MM.1S (cell line): ENCODE measurements at regions not wholly inside any gene's neighbourhood (a gene's known extent, or its start where the extent isn't known, plus 50 kb on each side); places are given as distances from the start of the nearest gene placed in this dataset.

ENCODE experiments used
- DNase-seq: peaks from one replicate; pipeline ENCODE4 v3.0.0-alpha.2; 2015
- H2AFZ ChIP-seq: fragments of 300-600 bp; sonication (generic); 2 replicates; pipeline ENCODE4 v1.6.0; 2016; ENCODE audit warnings: antibody characterized with exemption, low read length
- H3F3A ChIP-seq: fragments of 300-600 bp; sonication (generic); 2 replicates; pipeline ENCODE4 v1.6.1; 2016; ENCODE audit warnings: mild to moderate bottlenecking, antibody characterized with exemption, low read length, moderate library complexity, mixed read lengths; ENCODE audit not compliant: insufficient read depth
- H3K27ac ChIP-seq: fragments of 300-600 bp; sonication (generic); 2 replicates; pipeline ENCODE4 v1.5.1; 2016; ENCODE audit warnings: mild to moderate bottlenecking, low read length
- H3K27me3 ChIP-seq: fragments of 300-600 bp; sonication (generic); replicated peaks from 2 replicates; pipeline ENCODE4 v1.6.0; 2016; ENCODE audit warnings: low read length; ENCODE audit not compliant: insufficient read depth
- H3K36me3 ChIP-seq: fragments of 300-600 bp; sonication (generic); replicated peaks from 2 replicates; pipeline ENCODE4 v1.6.1; 2016; ENCODE audit warnings: mild to moderate bottlenecking, low read length, mixed read lengths; ENCODE audit not compliant: insufficient read depth
- H3K4me1 ChIP-seq: fragments of 300-600 bp; sonication (generic); 2 replicates; pipeline ENCODE4 v1.6.1; 2016; ENCODE audit warnings: low read length, mixed read lengths
- H3K4me2 ChIP-seq: fragments of 300-600 bp; sonication (generic); 2 replicates; pipeline ENCODE4 v1.6.0; 2016; ENCODE audit warnings: low read depth, low read length
- H3K4me3 ChIP-seq: fragments of 300-600 bp; sonication (generic); 2 replicates; pipeline ENCODE4 v1.5.1; 2016; ENCODE audit warnings: low read length, mixed read lengths
- H3K79me2 ChIP-seq: fragments of 300-600 bp; sonication (generic); 2 replicates; pipeline ENCODE4 v1.6.1; 2016; ENCODE audit warnings: mixed run types, low read length, mixed read lengths
- H3K9ac ChIP-seq: fragments of 300-600 bp; sonication (generic); 2 replicates; pipeline ENCODE4 v1.6.1; 2016; ENCODE audit warnings: low read length, mixed read lengths
- H3K9me2 ChIP-seq: fragments of 300-600 bp; sonication (generic); replicated peaks from 2 replicates; pipeline ENCODE4 v1.6.1; 2016; ENCODE audit warnings: mild to moderate bottlenecking, low read length, mixed read lengths; ENCODE audit not compliant: insufficient read depth
- H3K9me3 ChIP-seq: fragments of 300-600 bp; sonication (generic); replicated peaks from 2 replicates; pipeline ENCODE4 v1.6.1; 2016; ENCODE audit warnings: mild to moderate bottlenecking, low read length, mixed read lengths; ENCODE audit not compliant: insufficient read depth
- H4K20me1 ChIP-seq: fragments of 300-600 bp; sonication (generic); 2 replicates; pipeline ENCODE4 v1.6.1; 2016; ENCODE audit warnings: mild to moderate bottlenecking, low read length, moderate library complexity, mixed read lengths; ENCODE audit not compliant: insufficient read depth
- EZH2 ChIP-seq: fragments of 300-600 bp; sonication (generic); optimal IDR thresholded peaks from 2 replicates; pipeline ENCODE3; 2017; ENCODE audit warnings: low read depth, mild to moderate bottlenecking, antibody characterized with exemption, low read length, mixed read lengths
- EZH2phosphoT487 ChIP-seq: fragments of 300-600 bp; sonication (generic); IDR thresholded peaks from 2 replicates; pipeline ENCODE4 v1.6.1; 2018; ENCODE audit warnings: antibody characterized with exemption, low read length
- TF ChIP-seq, protein P1 (sequence below): fragments of 300-600 bp; sonication (generic); IDR thresholded peaks from 2 replicates; pipeline ENCODE4 v1.5.1; 2016; ENCODE audit warnings: antibody characterized with exemption, low read length, mixed read lengths

DNA sequence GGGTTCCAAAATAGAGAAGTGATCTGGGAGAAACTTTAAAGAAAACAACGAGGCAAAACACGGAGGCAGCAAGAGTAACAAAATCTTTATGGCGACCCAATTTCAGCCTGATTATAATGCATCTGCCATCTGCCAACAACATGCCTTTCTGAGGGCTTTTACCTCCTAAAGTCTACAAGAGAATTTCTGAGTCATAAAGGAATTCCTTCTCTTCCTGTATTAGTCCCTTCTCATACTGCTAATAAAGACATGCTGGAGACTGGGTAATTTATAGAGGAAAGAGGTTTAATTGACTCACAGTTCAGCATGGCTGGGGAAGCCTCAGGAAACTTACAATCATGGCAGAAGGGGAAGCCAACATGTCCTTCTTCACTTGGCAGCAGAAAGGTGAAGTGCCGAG is 226.6 kb downstream of the HACE1 start:
- Histone ChIP-seq H3F3A (no peaks in the 10 kb centered on the region), H3K4me2 (no peak overlapping the region), H3K9me3 (no peaks in the 10 kb centered on the region), H3K4me3 (no peak overlapping the region), H3K27me3 (no peaks in the 10 kb centered on the region), H4K20me1 (no peaks in the 10 kb centered on the region), H3K27ac (no peak overlapping the region), H3K36me3 (no peaks in the 10 kb centered on the region), H2AFZ (no peak overlapping the region), H3K4me1 (no peaks in the 10 kb centered on the region), H3K9ac (no peak overlapping the region), H3K79me2 (no peaks in the 10 kb centered on the region), H3K9me2 (no peaks in the 10 kb centered on the region)
- TF ChIP-seq EZH2phosphoT487: no peak
- TF ChIP-seq, protein P1, sequence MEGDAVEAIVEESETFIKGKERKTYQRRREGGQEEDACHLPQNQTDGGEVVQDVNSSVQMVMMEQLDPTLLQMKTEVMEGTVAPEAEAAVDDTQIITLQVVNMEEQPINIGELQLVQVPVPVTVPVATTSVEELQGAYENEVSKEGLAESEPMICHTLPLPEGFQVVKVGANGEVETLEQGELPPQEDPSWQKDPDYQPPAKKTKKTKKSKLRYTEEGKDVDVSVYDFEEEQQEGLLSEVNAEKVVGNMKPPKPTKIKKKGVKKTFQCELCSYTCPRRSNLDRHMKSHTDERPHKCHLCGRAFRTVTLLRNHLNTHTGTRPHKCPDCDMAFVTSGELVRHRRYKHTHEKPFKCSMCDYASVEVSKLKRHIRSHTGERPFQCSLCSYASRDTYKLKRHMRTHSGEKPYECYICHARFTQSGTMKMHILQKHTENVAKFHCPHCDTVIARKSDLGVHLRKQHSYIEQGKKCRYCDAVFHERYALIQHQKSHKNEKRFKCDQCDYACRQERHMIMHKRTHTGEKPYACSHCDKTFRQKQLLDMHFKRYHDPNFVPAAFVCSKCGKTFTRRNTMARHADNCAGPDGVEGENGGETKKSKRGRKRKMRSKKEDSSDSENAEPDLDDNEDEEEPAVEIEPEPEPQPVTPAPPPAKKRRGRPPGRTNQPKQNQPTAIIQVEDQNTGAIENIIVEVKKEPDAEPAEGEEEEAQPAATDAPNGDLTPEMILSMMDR: no peak
- TF ChIP-seq EZH2: no peak
- DNase-seq: no peak

DNA sequence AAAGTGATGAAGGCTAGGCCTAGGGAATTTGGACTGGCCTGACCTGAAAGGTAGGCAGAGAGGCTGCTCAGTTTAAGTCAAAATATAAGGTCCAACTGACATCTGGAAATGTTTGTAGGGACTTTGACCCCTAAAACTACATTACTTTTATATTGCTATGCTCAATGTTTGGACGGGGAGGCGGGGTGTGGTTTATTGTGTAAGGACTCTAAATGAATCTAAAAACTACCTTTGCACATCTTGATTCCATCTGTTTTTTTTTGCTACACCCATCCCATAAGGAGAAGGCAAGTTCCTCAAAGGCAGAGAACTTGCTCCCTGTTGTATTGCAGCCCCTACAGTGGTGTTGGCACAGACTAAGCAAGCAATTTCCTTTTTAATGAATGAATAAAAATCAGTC is 227.1 kb downstream of the HACE1 start:
- Histone ChIP-seq H3K27ac (no peak overlapping the region), H3K9me3 (no peaks in the 10 kb centered on the region), H3F3A (no peaks in the 10 kb centered on the region), H3K4me1 (no peaks in the 10 kb centered on the region), H3K4me3 (no peak overlapping the region), H2AFZ (no peak overlapping the region), H3K4me2 (no peak overlapping the region), H3K9ac (no peak overlapping the region), H3K79me2 (no peaks in the 10 kb centered on the region), H3K36me3 (no peaks in the 10 kb centered on the region), H3K9me2 (no peaks in the 10 kb centered on the region), H4K20me1 (no peaks in the 10 kb centered on the region), H3K27me3 (no peaks in the 10 kb centered on the region)
- TF ChIP-seq EZH2phosphoT487: no peak
- no peak for TF ChIP-seq EZH2
- TF ChIP-seq, protein P1: no peak
- DNase-seq: no peak

DNA sequence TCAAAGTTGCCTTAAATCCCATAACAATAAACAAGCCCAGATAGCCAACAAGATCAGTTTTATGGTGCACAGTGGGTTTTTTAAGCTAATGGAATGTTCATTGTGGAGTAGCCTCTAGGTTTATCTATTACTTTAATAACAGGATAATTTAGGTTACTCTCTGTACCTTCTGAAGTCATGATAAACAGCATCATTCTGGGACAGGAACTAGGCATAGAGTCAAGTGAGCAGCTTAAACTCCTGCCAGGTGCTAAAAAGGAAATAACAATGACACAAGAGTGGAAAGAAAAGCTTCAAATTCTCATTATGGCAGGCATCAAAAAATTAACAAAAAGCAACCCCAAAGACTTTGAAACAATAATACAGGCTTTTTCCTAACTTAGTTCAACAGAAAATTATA is 228.8 kb downstream of the HACE1 start:
- no peaks in the 10 kb centered on the region for H3K9me3 ChIP-seq
- H3K79me2 ChIP-seq: no peaks in the 10 kb centered on the region
- no peaks in the 10 kb centered on the region for H3K36me3 ChIP-seq
- no peak for DNase-seq
- H3K4me3 ChIP-seq: no peak overlapping the region
- H3K9ac ChIP-seq: no peak overlapping the region
- H2AFZ ChIP-seq: no peak overlapping the region
- H4K20me1 ChIP-seq: no peaks in the 10 kb centered on the region
- no peak overlapping the region for H3K27ac ChIP-seq
- no peaks in the 10 kb centered on the region for H3K4me1 ChIP-seq
- H3K9me2 ChIP-seq: no peaks in the 10 kb centered on the region
- no peak overlapping the region for H3K4me2 ChIP-seq
- H3F3A ChIP-seq: no peaks in the 10 kb centered on the region
- no peaks in the 10 kb centered on the region for H3K27me3 ChIP-seq
- TF ChIP-seq EZH2phosphoT487 (no peak), EZH2 (no peak)
- TF ChIP-seq, protein P1: no peak

DNA sequence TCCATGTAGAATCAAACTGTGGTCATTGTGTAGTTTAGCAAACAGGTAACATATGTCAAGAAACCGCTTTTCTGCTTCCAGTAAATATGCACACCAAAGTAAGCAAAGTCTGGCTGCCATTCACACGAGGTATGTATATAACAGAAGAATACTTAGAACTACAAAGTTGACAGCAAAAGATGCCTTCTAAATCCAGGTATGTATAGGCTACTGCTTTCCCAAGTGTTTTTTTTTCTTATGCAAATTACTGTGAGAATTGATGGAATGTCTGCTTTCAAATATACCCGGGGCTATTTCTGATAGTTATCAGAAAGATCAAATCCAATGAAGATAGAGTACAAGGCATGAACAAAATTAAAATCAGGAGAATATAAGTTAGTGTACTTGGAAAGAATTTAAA is 229.2 kb downstream of the HACE1 start:
- Histone ChIP-seq H3K9me3 (no peaks in the 10 kb centered on the region), H3K4me3 (no peak overlapping the region), H3K27me3 (no peaks in the 10 kb centered on the region), H3K4me1 (no peaks in the 10 kb centered on the region), H4K20me1 (no peaks in the 10 kb centered on the region), H3K9ac (no peak overlapping the region), H3K4me2 (no peak overlapping the region), H2AFZ (no peak overlapping the region), H3K79me2 (no peaks in the 10 kb centered on the region), H3F3A (no peaks in the 10 kb centered on the region), H3K36me3 (no peaks in the 10 kb centered on the region), H3K9me2 (no peaks in the 10 kb centered on the region), H3K27ac (no peak overlapping the region)
- no peak for DNase-seq
- TF ChIP-seq, protein P1: no peak
- no peak for TF ChIP-seq EZH2
- TF ChIP-seq EZH2phosphoT487: no peak
